IMR-90 (cell line): ENCODE measurements at regions not wholly inside any gene's neighbourhood (a gene's known extent, or its start where the extent isn't known, plus 50 kb on each side); places are given as distances from the start of the nearest gene placed in this dataset.

Source experiments
- ATAC-seq: fragments of 200-7000 bp; cut with Tn5 transposase; 2 replicates; pipeline ENCODE4 v1.9.1; 2020; ENCODE audit warnings: low read depth, mild to moderate bottlenecking, moderate library complexity
- BruUV-seq: library from RNA; stranded (reverse); fragments of 400-500 nt; replicated peaks from 2 replicates; lab custom pipeline; 2021; lab: Mats Ljungman, UMichigan
- CTCF ChIA-PET: fragments of 300-600 bp; formaldehyde crosslinking; extraction: SDS; loops from one replicate; lab custom pipeline; 2021; ENCODE audit warnings: antibody characterized with exemption; lab: Yijun Ruan, JAX
- POLR2A ChIA-PET: fragments of 300-600 bp; sonication (Branson Sonifier 250); formaldehyde crosslinking; loops from one replicate; lab custom pipeline; 2022; ENCODE audit warnings: antibody characterized with exemption; ENCODE audit not compliant: unreplicated experiment; lab: Charles Lee
- DNase-seq: peaks from one replicate; pipeline ENCODE4 v3.0.0; 2013
- H2AFZ ChIP-seq: replicated peaks from 2 replicates; pipeline ENCODE3; 2013; ENCODE audit warnings: low read length, mild to moderate bottlenecking; ENCODE audit not compliant: poor library complexity
- H2AK5ac ChIP-seq: 2 replicates; pipeline ENCODE4 v1.6.1; 2013; ENCODE audit warnings: low read depth, low read length, inconsistent platforms
- H2AK9ac ChIP-seq: replicated peaks from 2 replicates; pipeline ENCODE3; 2013; ENCODE audit warnings: mild to moderate bottlenecking, low read depth, low read length, moderate library complexity; ENCODE audit not compliant: poor library complexity
- H2BK120ac ChIP-seq: 2 replicates; pipeline ENCODE4 v1.6.1; 2013; ENCODE audit warnings: low read depth, low read length, inconsistent platforms
- H2BK15ac ChIP-seq: 3 replicates; pipeline ENCODE4 v1.6.1; 2013; ENCODE audit warnings: low read depth, low read length, inconsistent platforms
- H2BK20ac ChIP-seq: 2 replicates; pipeline ENCODE4 v1.6.1; 2013; ENCODE audit warnings: low read depth, mild to moderate bottlenecking, inconsistent platforms, low read length, moderate library complexity
- H2BK5ac ChIP-seq: 2 replicates; pipeline ENCODE4 v1.6.1; 2013; ENCODE audit warnings: mild to moderate bottlenecking, low read depth, low read length, inconsistent platforms; ENCODE audit not compliant: poor library complexity, severe bottlenecking
- H3K14ac ChIP-seq: replicated peaks from 2 replicates; pipeline ENCODE4 v1.6.1; 2013; ENCODE audit warnings: low read depth, low read length, inconsistent platforms
- H3K18ac ChIP-seq: 2 replicates; pipeline ENCODE4 v1.6.1; 2013; ENCODE audit warnings: low read depth, low read length, control low read depth
- H3K23ac ChIP-seq: 2 replicates; pipeline ENCODE4 v1.6.1; 2013; ENCODE audit warnings: low read depth, low read length, inconsistent platforms
- H3K27ac ChIP-seq: 2 replicates; pipeline ENCODE4 v1.5.1; 2013; ENCODE audit warnings: mild to moderate bottlenecking, control low read depth, low read length; ENCODE audit not compliant: insufficient read depth
- H3K27me3 ChIP-seq: 2 replicates; pipeline ENCODE4 v1.6.1; 2013; ENCODE audit warnings: low read length; ENCODE audit not compliant: control insufficient read depth, insufficient read depth
- H3K36me3 ChIP-seq: 2 replicates; pipeline ENCODE4 v1.6.1; 2013; ENCODE audit warnings: low read length, mixed read lengths; ENCODE audit not compliant: control insufficient read depth, insufficient read depth
- H3K4ac ChIP-seq: 2 replicates; pipeline ENCODE4 v1.6.1; 2013; ENCODE audit warnings: low read depth, low read length, inconsistent platforms
- H3K4me1 ChIP-seq: 2 replicates; pipeline ENCODE4 v1.6.1; 2013; ENCODE audit warnings: low read length, mixed read lengths; ENCODE audit not compliant: control insufficient read depth, insufficient read depth
- H3K4me2 ChIP-seq: 2 replicates; pipeline ENCODE4 v1.6.1; 2013; ENCODE audit warnings: low read depth, mild to moderate bottlenecking, control low read depth, low read length, moderate library complexity
- H3K4me3 ChIP-seq: 2 replicates; pipeline ENCODE4 v1.5.1; 2013; ENCODE audit warnings: low read depth, mild to moderate bottlenecking, control low read depth, low read length, moderate library complexity; ENCODE audit not compliant: insufficient read depth
- H3K56ac ChIP-seq: 2 replicates; pipeline ENCODE4 v1.6.1; 2013; ENCODE audit warnings: low read length, inconsistent platforms; ENCODE audit not compliant: insufficient read depth; ENCODE audit errors: extremely low read depth
- H3K79me1 ChIP-seq, 2 experiments: 2 replicates each; pipeline ENCODE4 v1.6.1; 2013; ENCODE audit warnings: low read length in 2 of 2, inconsistent platforms in 1 of 2, low read depth in 1 of 2
- H3K9ac ChIP-seq: 2 replicates; pipeline ENCODE4 v1.6.1; 2013; ENCODE audit warnings: low read depth, low read length, control low read depth
- H3K9me1 ChIP-seq: 2 replicates; pipeline ENCODE4 v1.6.1; 2013; ENCODE audit warnings: low read length, inconsistent platforms; ENCODE audit not compliant: insufficient read depth
- H3K9me3 ChIP-seq: 2 replicates; pipeline ENCODE4 v1.6.1; 2013; ENCODE audit warnings: low read length; ENCODE audit not compliant: control insufficient read depth, insufficient read depth
- H4K20me1 ChIP-seq: 2 replicates; pipeline ENCODE4 v1.6.1; 2013; ENCODE audit warnings: low read length, inconsistent platforms; ENCODE audit not compliant: insufficient read depth
- H4K5ac ChIP-seq: 2 replicates; pipeline ENCODE4 v1.6.1; 2013; ENCODE audit warnings: mild to moderate bottlenecking, low read depth, low read length, control low read depth
- H4K8ac ChIP-seq, 2 experiments: 2 replicates each; pipeline ENCODE4 v1.6.1; 2013; ENCODE audit warnings: low read depth in 2 of 2, low read length in 2 of 2, control low read depth in 1 of 2, inconsistent platforms in 1 of 2
- H4K91ac ChIP-seq: 2 replicates; pipeline ENCODE4 v1.6.1; 2013; ENCODE audit warnings: low read depth, low read length, inconsistent platforms; ENCODE audit not compliant: insufficient read depth
- BHLHE40 ChIP-seq: fragments of 150-350 bp; IDR thresholded peaks from 2 replicates; pipeline ENCODE4 v1.6.1; 2016; ENCODE audit warnings: mild to moderate bottlenecking, low read depth, low read length
- CEBPB ChIP-seq: IDR thresholded peaks from 2 replicates; pipeline ENCODE4 v1.6.1; 2012; ENCODE audit warnings: low read depth, low read length, improper control_type of control experiment
- CHD1 ChIP-seq: IDR thresholded peaks from 2 replicates; pipeline ENCODE4 v1.6.1; 2012; ENCODE audit warnings: low read depth, low read length, improper control_type of control experiment
- ELK1 ChIP-seq: fragments of 150-350 bp; IDR thresholded peaks from 2 replicates; pipeline ENCODE4 v1.6.1; 2016; ENCODE audit warnings: low read depth, mild to moderate bottlenecking, low read length, moderate library complexity, borderline replicate concordance
- MXI1 ChIP-seq: IDR thresholded peaks from 2 replicates; pipeline ENCODE4 v1.6.1; 2012; ENCODE audit warnings: low read depth, mild to moderate bottlenecking, low read length, moderate library complexity, borderline replicate concordance
- RAD21 ChIP-seq: IDR thresholded peaks from 2 replicates; pipeline ENCODE4 v1.6.1; 2012; ENCODE audit warnings: low read length, improper control_type of control experiment
- RCOR1 ChIP-seq: IDR thresholded peaks from 2 replicates; pipeline ENCODE4 v1.6.1; 2012; ENCODE audit warnings: mild to moderate bottlenecking, low read length, improper control_type of control experiment; ENCODE audit not compliant: insufficient replicate concordance
- RFX5 ChIP-seq: IDR thresholded peaks from 2 replicates; pipeline ENCODE4 v1.8.0; 2012; ENCODE audit warnings: low read depth, mild to moderate bottlenecking, low read length, moderate library complexity
- WGBS, 2 experiments: methylation state at CpG; one replicate each; pipeline versions ENCODE4 v1.1.5 to v1.1.7; 2013; ENCODE audit warnings: missing lambda C conversion rate in 2 of 2; ENCODE audit not compliant: insufficient read length in 1 of 2; ENCODE audit errors: extremely low coverage in 2 of 2; 5-methylcytosine and 5-hydroxymethylcytosine counted together
- dilution Hi-C: fragments of 300-500 bp; cut with HindIII; formaldehyde crosslinking; loops from one replicate; pipeline ENCODE4 v1.14.3; 2018; ENCODE audit warnings: low sequenced_read_pairs; ENCODE audit not compliant: unreplicated experiment
- in situ Hi-C: fragments of 300-500 bp; cut with MboI; formaldehyde crosslinking; loops from 3 replicates; pipeline ENCODE4 v1.14.3; 2019; ENCODE audit warnings: low sequenced_read_pairs, inconsistent platforms, mixed read lengths
- intact Hi-C: fragments of 100-400 bp; cut with micrococcal nuclease; formaldehyde crosslinking; loops from 2 replicates; pipeline ENCODE4 v1.10.0; 2022

- Histone ChIP-seq H3K27ac (no peak overlapping the region), H4K5ac (no peak overlapping the region), H3K9ac (no peak overlapping the region), H3K4me3 (no peak overlapping the region), H2BK5ac (no peak overlapping the region), H4K91ac (no peak overlapping the region), H3K14ac (peak overlapping the region; percentile 39; the same call in 1 of the 2 replicates), H3K4me2 (no peak overlapping the region), H2AK9ac (no peak overlapping the region), H3K36me3 (no peaks in the 10 kb centered on the region), H3K4ac (peak overlapping the region; percentile 44; the same call in 1 of the 2 replicates), H2BK20ac (0 out of 2 replicates have a peak overlapping the region, but pooled peaks have one; percentile 32), H3K9me1 (peaks cover 3% of the 10 kb centered on the region; the same call in 1 of the 2 replicates), H3K23ac (no peak overlapping the region), H3K56ac (no peak overlapping the region), H3K18ac (no peak overlapping the region), H2AFZ (peak overlapping the region; percentile 73), H2BK15ac (peak overlapping the region; percentile 10; the same call in 1 of the 3 replicates), H2AK5ac (peak overlapping the region; percentile 36; the same call in 1 of the 2 replicates), H4K20me1 (no peaks in the 10 kb centered on the region), H2BK120ac (peak overlapping the region; percentile 29), H3K79me1 (no peaks in the 10 kb centered on the region), H3K9me3 (no peaks in the 10 kb centered on the region), H4K8ac (0 out of 4 replicates have a peak overlapping the region, but pooled peaks of 1 of the 2 experiments have one; percentile 11), H3K4me1 (peaks cover 5% of the 10 kb centered on the region), H3K27me3 (no peaks in the 10 kb centered on the region)
- POLR2A ChIA-PET: no interaction called here
- ATAC-seq (no peak), DNase-seq (no peak)
- no peak for TF ChIP-seq CEBPB
- TF ChIP-seq BHLHE40: no peak
- TF ChIP-seq ELK1: no peak
- TF ChIP-seq MXI1: no peak
- TF ChIP-seq CHD1: no peak
- no peak for TF ChIP-seq RFX5
- TF ChIP-seq RAD21: no peak
- no peak for TF ChIP-seq RCOR1
- in situ Hi-C loops: no loop called here
- 67% methylated on average over 6 of the region's 12 CpGs; no CpG with 5 or more reads in 1 of the 2 experiments for WGBS, 2 experiments
- CTCF ChIA-PET: no interaction called here
- dilution Hi-C loops: no loop called here
- no TSS peak for BruUV-seq
- intact Hi-C loops: loop anchor here (2.0 kb wide), 1 partner anchor 67 kb away; no protein-coding TSS in a partner anchor
Observed at GRCh38 chr9:90965226-90966030, 163.8 kb downstream of the SYK start.
